Left kidney (tissue), 1 donor: ENCODE measurements at regions not wholly inside any gene's neighbourhood (a gene's known extent, or its start where the extent isn't known, plus 50 kb on each side); places are given as distances from the start of the nearest gene placed in this dataset.

Experiments used
- DNase-seq: peaks from one replicate; pipeline ENCODE4 v3.0.0-alpha.2; 2013

- no peak for DNase-seq
These were observed 190.8 kb upstream of the PRKCQ start for GRCh38 chr10:6770846-6771245.

- no peak for DNase-seq
These were observed 189.8 kb upstream of the PRKCQ start for GRCh38 chr10:6769704-6770417.

GRCh38 chr10:6766131-6766801, 186.2 kb upstream of the PRKCQ start:
- DNase-seq, result no peak

- DNase-seq, result no peak
These were observed 183.3 kb upstream of the PRKCQ start for GRCh38 chr10:6763423-6763822.

GRCh38 chr10:6763001-6763400, 182.9 kb upstream of the PRKCQ start:
- DNase-seq, result no peak

- no peak for DNase-seq
These were observed 179.9 kb upstream of the PRKCQ start for GRCh38 chr10:6759961-6760360.

- DNase-seq, result no peak
These were observed 177.1 kb upstream of the PRKCQ start for GRCh38 chr10:6757158-6757557.

GRCh38 chr10:6756716-6757115, 176.6 kb upstream of the PRKCQ start:
- no peak for DNase-seq

GRCh38 chr10:6755781-6756460, 175.8 kb upstream of the PRKCQ start:
- DNase-seq, result no peak

GRCh38 chr10:6753644-6754043, 173.6 kb upstream of the PRKCQ start:
- DNase-seq, result no peak

GRCh38 chr10:6751363-6751762, 171.3 kb upstream of the PRKCQ start:
- no peak for DNase-seq

- DNase-seq, result peak; percentile 14
These were observed 169.0 kb upstream of the PRKCQ start for GRCh38 chr10:6748981-6749635.

- DNase-seq, result no peak
These were observed 168.0 kb upstream of the PRKCQ start for GRCh38 chr10:6748029-6748428.

GRCh38 chr10:6746782-6747181, 166.7 kb upstream of the PRKCQ start:
- DNase-seq, result no peak

GRCh38 chr10:6743291-6743849, 163.3 kb upstream of the PRKCQ start:
- DNase-seq, result no peak

GRCh38 chr10:6741541-6741941, 161.5 kb upstream of the PRKCQ start:
- DNase-seq, result no peak

- no peak for DNase-seq
These were observed 159.6 kb upstream of the PRKCQ start for GRCh38 chr10:6739530-6740174.

- DNase-seq, result peak; percentile 41
These were observed 158.2 kb upstream of the PRKCQ start for GRCh38 chr10:6738112-6738768.

- no peak for DNase-seq
These were observed 157.7 kb upstream of the PRKCQ start for GRCh38 chr10:6737758-6738111.

GRCh38 chr10:6737080-6737641, 157.1 kb upstream of the PRKCQ start:
- no peak for DNase-seq

GRCh38 chr10:6734286-6734685, 154.2 kb upstream of the PRKCQ start:
- no peak for DNase-seq
